C4-2B (cell line): ENCODE measurements at regions not wholly inside any gene's neighbourhood (a gene's known extent, or its start where the extent isn't known, plus 50 kb on each side); places are given as distances from the start of the nearest gene placed in this dataset.

Experiments
- CTCF ChIP-seq: fragments of 450-650 bp; conservative IDR thresholded peaks from 2 replicates; pipeline ENCODE4 v1.5.1; 2017; ENCODE audit warnings: mild to moderate bottlenecking
- ZFX ChIP-seq: fragments of 450-650 bp; IDR thresholded peaks from 2 replicates; pipeline ENCODE4 v1.6.1; 2017

GRCh38 chr19:29879655-29879974 lies 62.4 kb upstream of the URI1 start:
- no peak for TF ChIP-seq ZFX
- TF ChIP-seq CTCF, result no peak
